ENCODE measurements at regions not wholly inside any gene's neighbourhood (a gene's known extent, or its start where the extent isn't known, plus 50 kb on each side); places are given as distances from the start of the nearest gene placed in this dataset.
A peak's percentile ranks its signal among the peaks of the same experiment; 100 is the strongest.

DNA sequence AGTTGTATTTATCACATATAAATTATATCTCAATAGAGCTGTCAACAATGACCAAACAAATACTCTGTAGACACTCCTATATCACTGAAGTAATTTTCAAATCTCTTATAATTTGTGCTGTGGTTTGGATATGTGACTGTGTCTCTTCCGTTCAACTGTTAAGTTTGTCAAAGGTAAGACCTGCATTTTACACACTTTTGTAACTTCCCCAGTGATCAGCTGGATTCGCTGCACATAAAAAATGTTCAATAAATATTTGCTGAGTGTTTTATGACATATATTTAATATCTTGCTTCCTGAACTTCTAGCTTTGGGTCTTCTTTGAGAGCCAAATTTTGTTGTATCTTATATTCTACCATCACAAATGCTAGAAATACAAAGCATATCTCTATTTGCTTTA is 57.3 kb upstream of the ROCK1 start:
- Histone ChIP-seq H3K4me3 (ENCODE audit: severe bottlenecking) (no peak overlapping the region), H3K27ac (ENCODE audit: poor library complexity, severe bottlenecking) (no peak overlapping the region), H3K27me3 (ENCODE audit: insufficient read depth, poor library complexity, severe bottlenecking) (no peaks in the 10 kb centered on the region), H3K9me3 (ENCODE audit: severe bottlenecking) (no peaks in the 10 kb centered on the region), H3K36me3 (ENCODE audit: low read depth) (no peaks in the 10 kb centered on the region), H3K4me1 (ENCODE audit: insufficient read depth, poor library complexity, severe bottlenecking) (peaks cover 10% of the 10 kb centered on the region)
- DNase-seq (ENCODE audit: low spot score) (no peak), ATAC-seq (ENCODE audit: low read depth) (no peak)
- TF ChIP-seq, protein P1, sequence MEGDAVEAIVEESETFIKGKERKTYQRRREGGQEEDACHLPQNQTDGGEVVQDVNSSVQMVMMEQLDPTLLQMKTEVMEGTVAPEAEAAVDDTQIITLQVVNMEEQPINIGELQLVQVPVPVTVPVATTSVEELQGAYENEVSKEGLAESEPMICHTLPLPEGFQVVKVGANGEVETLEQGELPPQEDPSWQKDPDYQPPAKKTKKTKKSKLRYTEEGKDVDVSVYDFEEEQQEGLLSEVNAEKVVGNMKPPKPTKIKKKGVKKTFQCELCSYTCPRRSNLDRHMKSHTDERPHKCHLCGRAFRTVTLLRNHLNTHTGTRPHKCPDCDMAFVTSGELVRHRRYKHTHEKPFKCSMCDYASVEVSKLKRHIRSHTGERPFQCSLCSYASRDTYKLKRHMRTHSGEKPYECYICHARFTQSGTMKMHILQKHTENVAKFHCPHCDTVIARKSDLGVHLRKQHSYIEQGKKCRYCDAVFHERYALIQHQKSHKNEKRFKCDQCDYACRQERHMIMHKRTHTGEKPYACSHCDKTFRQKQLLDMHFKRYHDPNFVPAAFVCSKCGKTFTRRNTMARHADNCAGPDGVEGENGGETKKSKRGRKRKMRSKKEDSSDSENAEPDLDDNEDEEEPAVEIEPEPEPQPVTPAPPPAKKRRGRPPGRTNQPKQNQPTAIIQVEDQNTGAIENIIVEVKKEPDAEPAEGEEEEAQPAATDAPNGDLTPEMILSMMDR (IDR thresholded peaks at IDR 0.05; ENCODE audit: poor library complexity, severe bottlenecking): no peak

DNA sequence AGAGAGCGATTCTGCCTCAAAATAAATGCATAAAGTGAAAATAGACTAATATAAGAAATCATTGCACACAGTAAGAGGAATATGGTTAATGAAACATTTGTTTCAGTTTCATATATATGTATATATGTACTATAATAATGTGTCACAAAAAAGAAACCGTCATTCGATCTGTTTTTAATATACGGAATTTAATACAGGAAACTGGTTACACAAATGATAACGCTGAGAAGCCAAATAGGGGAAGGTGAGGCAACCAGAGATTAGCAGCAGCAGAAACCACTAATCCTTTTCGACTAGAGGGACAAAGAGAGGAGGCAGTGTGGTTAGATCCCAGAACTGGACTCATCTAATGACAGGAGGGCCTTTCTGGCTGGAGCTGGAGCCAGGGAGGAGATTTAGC is 64.2 kb upstream of the GREB1L start:
- ATAC-seq (ENCODE audit: low read depth): no peak
- H3K9me3 ChIP-seq (ENCODE audit: severe bottlenecking): no peaks in the 10 kb centered on the region
- DNase-seq (ENCODE audit: low spot score): no peak
- H3K27ac ChIP-seq (ENCODE audit: poor library complexity, severe bottlenecking): no peak overlapping the region
- no peaks in the 10 kb centered on the region for H3K27me3 ChIP-seq (ENCODE audit: insufficient read depth, poor library complexity, severe bottlenecking)
- H3K36me3 ChIP-seq (ENCODE audit: low read depth): no peaks in the 10 kb centered on the region
- TF ChIP-seq, protein P1 (IDR thresholded peaks at IDR 0.05; ENCODE audit: poor library complexity, severe bottlenecking): no peak
- no peak overlapping the region for H3K4me3 ChIP-seq (ENCODE audit: severe bottlenecking)
- H3K4me1 ChIP-seq (ENCODE audit: insufficient read depth, poor library complexity, severe bottlenecking): no peaks in the 10 kb centered on the region

DNA sequence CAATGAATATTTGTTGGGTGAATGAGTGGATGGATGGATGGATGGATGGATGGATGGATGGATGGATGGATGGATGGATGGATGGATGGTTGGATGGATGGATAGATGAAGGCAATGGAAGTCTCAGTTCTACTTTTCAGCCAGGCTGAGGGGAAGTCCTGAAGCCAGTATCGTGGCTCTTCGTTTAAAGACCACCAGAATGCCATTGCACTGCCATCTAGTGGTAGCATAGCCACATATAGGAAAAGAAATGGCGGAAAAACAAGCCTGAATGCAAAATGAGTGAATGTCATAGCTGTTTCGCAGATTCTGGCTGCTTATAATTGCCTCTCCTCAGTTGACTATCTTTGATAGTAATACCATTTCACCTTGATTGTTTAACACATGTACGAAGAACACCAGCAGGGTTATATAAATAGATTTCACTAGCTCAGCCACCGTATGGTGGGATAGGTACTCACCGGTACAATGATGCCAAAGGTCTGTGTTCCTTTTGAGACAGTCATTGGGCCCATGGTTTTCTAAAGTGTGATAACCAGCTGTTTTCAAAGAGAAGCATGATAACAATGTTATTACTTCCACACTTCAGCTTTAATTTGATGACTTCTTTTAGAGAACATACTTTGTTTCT is 62.3 kb upstream of the GREB1L start:
- Histone ChIP-seq H3K27ac (ENCODE audit: poor library complexity, severe bottlenecking) (no peak overlapping the region), H3K36me3 (ENCODE audit: low read depth) (no peaks in the 10 kb centered on the region), H3K4me1 (ENCODE audit: insufficient read depth, poor library complexity, severe bottlenecking) (peaks cover 3% of the 10 kb centered on the region), H3K9me3 (ENCODE audit: severe bottlenecking) (no peaks in the 10 kb centered on the region), H3K27me3 (ENCODE audit: insufficient read depth, poor library complexity, severe bottlenecking) (no peaks in the 10 kb centered on the region), H3K4me3 (ENCODE audit: severe bottlenecking) (no peak overlapping the region)
- no peak for DNase-seq (ENCODE audit: low spot score)
- TF ChIP-seq, protein P1 (IDR thresholded peaks at IDR 0.05; ENCODE audit: poor library complexity, severe bottlenecking): peak; percentile 86
- ATAC-seq (ENCODE audit: low read depth): peak; percentile 53; the same call in 1 of the 3 replicates

DNA sequence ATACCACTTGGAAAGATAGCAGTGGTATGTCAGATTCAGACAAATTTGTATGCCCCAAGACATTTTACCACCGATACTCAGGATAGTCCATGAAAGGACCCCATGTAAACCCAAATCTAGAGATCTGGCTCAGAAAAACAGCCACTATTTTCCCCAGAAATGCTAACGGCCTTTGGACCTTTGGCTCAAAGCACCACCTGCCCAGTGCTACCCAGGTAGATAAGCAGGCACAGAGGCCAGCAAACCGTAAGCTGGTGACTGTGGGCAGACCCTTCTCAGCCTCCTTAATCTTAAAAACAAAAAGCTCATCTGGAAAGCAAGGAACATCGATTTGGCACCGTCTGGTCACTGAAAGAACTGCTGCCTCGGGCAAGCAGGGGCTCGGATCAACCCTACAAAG is 61.4 kb upstream of the GREB1L start:
- ATAC-seq (ENCODE audit: low read depth): no peak
- TF ChIP-seq, protein P1 (IDR thresholded peaks at IDR 0.05; ENCODE audit: poor library complexity, severe bottlenecking): no peak

DNA sequence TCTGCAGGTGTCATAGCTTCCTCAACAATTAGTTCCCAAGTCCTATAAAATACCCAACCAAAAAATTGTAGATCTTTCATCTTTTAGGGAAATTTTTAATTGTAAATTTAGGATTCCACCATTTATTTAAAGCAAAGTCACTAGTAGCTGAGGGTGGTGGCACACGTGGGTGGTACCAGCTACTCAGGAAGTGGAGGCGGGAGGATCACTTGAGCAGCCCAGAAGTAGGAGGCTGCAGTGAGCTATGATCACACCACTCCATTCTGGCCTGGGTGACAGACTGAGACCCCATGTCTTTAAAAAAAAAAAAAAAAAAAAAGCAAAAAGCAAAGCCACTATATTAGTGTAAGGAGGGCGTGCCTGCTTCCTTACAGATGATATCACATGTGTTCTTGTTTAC is 60.3 kb upstream of the GREB1L start:
- no peak for ATAC-seq (ENCODE audit: low read depth)
- Histone ChIP-seq H3K9me3 (ENCODE audit: severe bottlenecking) (no peaks in the 10 kb centered on the region), H3K27ac (ENCODE audit: poor library complexity, severe bottlenecking) (no peak overlapping the region), H3K4me3 (ENCODE audit: severe bottlenecking) (no peak overlapping the region), H3K27me3 (ENCODE audit: insufficient read depth, poor library complexity, severe bottlenecking) (no peaks in the 10 kb centered on the region), H3K4me1 (ENCODE audit: insufficient read depth, poor library complexity, severe bottlenecking) (peaks cover 3% of the 10 kb centered on the region), H3K36me3 (ENCODE audit: low read depth) (no peaks in the 10 kb centered on the region)
- TF ChIP-seq, protein P1 (IDR thresholded peaks at IDR 0.05; ENCODE audit: poor library complexity, severe bottlenecking): no peak
- no peak for DNase-seq (ENCODE audit: low spot score)

More for the DNA sequence above, 61.4 kb upstream of the GREB1L start:
- H3K27ac ChIP-seq (ENCODE audit: poor library complexity, severe bottlenecking): no peak overlapping the region
- H3K36me3 ChIP-seq (ENCODE audit: low read depth): no peaks in the 10 kb centered on the region
- no peak for DNase-seq (ENCODE audit: low spot score)
- no peaks in the 10 kb centered on the region for H3K9me3 ChIP-seq (ENCODE audit: severe bottlenecking)
- H3K4me3 ChIP-seq (ENCODE audit: severe bottlenecking): no peak overlapping the region
- H3K4me1 ChIP-seq (ENCODE audit: insufficient read depth, poor library complexity, severe bottlenecking): peaks cover 3% of the 10 kb centered on the region
- no peaks in the 10 kb centered on the region for H3K27me3 ChIP-seq (ENCODE audit: insufficient read depth, poor library complexity, severe bottlenecking)
